ENCODE measurements at regions not wholly inside any gene's neighbourhood (a gene's known extent, or its start where the extent isn't known, plus 50 kb on each side); places are given as distances from the start of the nearest gene placed in this dataset.

GRCh38 chr11:70828593-70829082 lies 423.7 kb downstream of the SHANK2 start:
- Histone ChIP-seq H4K20me1 (ENCODE audit: insufficient read depth) (no peaks in the 10 kb centered on the region; the same call in 1 of the 2 replicates), H3K27me3 (ENCODE audit: insufficient read depth, low read depth) (no peaks in the 10 kb centered on the region), H3K4me2 (no peak overlapping the region), H3K9me2 (ENCODE audit: insufficient read depth) (no peaks in the 10 kb centered on the region), H3K4me3 (no peak overlapping the region), H3K27ac (no peak overlapping the region), H2AFZ (no peak overlapping the region), H3K9me3 (ENCODE audit: insufficient read depth, low read depth) (no peaks in the 10 kb centered on the region), H3K4me1 (replicated peaks; ENCODE audit: insufficient read depth) (no peaks in the 10 kb centered on the region), H3K36me3 (ENCODE audit: low read depth) (no peaks in the 10 kb centered on the region), H3F3A (ENCODE audit: insufficient read depth, low read depth) (no peaks in the 10 kb centered on the region), H3K79me2 (ENCODE audit: low read depth) (no peaks in the 10 kb centered on the region)
- no peak for DNase-seq
- intact Hi-C loops (cut with micrococcal nuclease; ENCODE audit: unreplicated experiment) = no loop called here
- POLR2A ChIA-PET (ENCODE audit: unreplicated experiment) = no interaction called here
- TF ChIP-seq EZH2 (IDR thresholded peaks at IDR 0.05; ENCODE audit: low read depth) (no peak), CTCF (conservative IDR thresholded peaks at IDR 0.05) (no peak)
- no TSS peak for BruUV-seq (replicated peaks)
- CTCF ChIA-PET = no interaction called here

GRCh38 chr11:70829134-70829885 lies 423.1 kb downstream of the SHANK2 start:
- no peaks in the 10 kb centered on the region for H3K9me2 ChIP-seq (ENCODE audit: insufficient read depth)
- no peak overlapping the region for H2AFZ ChIP-seq
- H3F3A ChIP-seq (ENCODE audit: insufficient read depth, low read depth) = no peaks in the 10 kb centered on the region
- H3K27ac ChIP-seq = no peak overlapping the region
- H4K20me1 ChIP-seq (ENCODE audit: insufficient read depth) = no peaks in the 10 kb centered on the region; the same call in 1 of the 2 replicates
- no peaks in the 10 kb centered on the region for H3K36me3 ChIP-seq (ENCODE audit: low read depth)
- no peaks in the 10 kb centered on the region for H3K9me3 ChIP-seq (ENCODE audit: insufficient read depth, low read depth)
- no peaks in the 10 kb centered on the region for H3K27me3 ChIP-seq (ENCODE audit: insufficient read depth, low read depth)
- TF ChIP-seq EZH2 (IDR thresholded peaks at IDR 0.05; ENCODE audit: low read depth) (no peak), CTCF (conservative IDR thresholded peaks at IDR 0.05) (no peak)
- POLR2A ChIA-PET (ENCODE audit: unreplicated experiment) = no interaction called here
- no peak for DNase-seq
- no peaks in the 10 kb centered on the region for H3K4me1 ChIP-seq (replicated peaks; ENCODE audit: insufficient read depth)
- no peaks in the 10 kb centered on the region for H3K79me2 ChIP-seq (ENCODE audit: low read depth)
- CTCF ChIA-PET = no interaction called here
- intact Hi-C loops (cut with micrococcal nuclease; ENCODE audit: unreplicated experiment) = no loop called here
- no TSS peak for BruUV-seq (replicated peaks)
- H3K4me2 ChIP-seq = no peak overlapping the region
- H3K4me3 ChIP-seq = no peak overlapping the region

GRCh38 chr11:70829886-70830272 lies 422.5 kb downstream of the SHANK2 start:
- Histone ChIP-seq H3K27me3 (ENCODE audit: insufficient read depth, low read depth) (no peaks in the 10 kb centered on the region), H4K20me1 (ENCODE audit: insufficient read depth) (no peaks in the 10 kb centered on the region; the same call in 1 of the 2 replicates), H3K36me3 (ENCODE audit: low read depth) (no peaks in the 10 kb centered on the region), H3K4me3 (no peak overlapping the region), H3K4me1 (replicated peaks; ENCODE audit: insufficient read depth) (no peaks in the 10 kb centered on the region), H2AFZ (no peak overlapping the region), H3F3A (ENCODE audit: insufficient read depth, low read depth) (no peaks in the 10 kb centered on the region), H3K9me3 (ENCODE audit: insufficient read depth, low read depth) (no peaks in the 10 kb centered on the region), H3K9me2 (ENCODE audit: insufficient read depth) (no peaks in the 10 kb centered on the region), H3K27ac (no peak overlapping the region), H3K4me2 (no peak overlapping the region), H3K79me2 (ENCODE audit: low read depth) (no peaks in the 10 kb centered on the region)
- CTCF ChIA-PET = no interaction called here
- POLR2A ChIA-PET (ENCODE audit: unreplicated experiment) = no interaction called here
- BruUV-seq (replicated peaks) = no TSS peak
- no peak for DNase-seq
- intact Hi-C loops (cut with micrococcal nuclease; ENCODE audit: unreplicated experiment) = no loop called here
- no peak for TF ChIP-seq CTCF (conservative IDR thresholded peaks at IDR 0.05)
- no peak for TF ChIP-seq EZH2 (IDR thresholded peaks at IDR 0.05; ENCODE audit: low read depth)
